Middle frontal gyrus (tissue), 1 donor: ENCODE measurements at regions not wholly inside any gene's neighbourhood (a gene's known extent, or its start where the extent isn't known, plus 50 kb on each side); places are given as distances from the start of the nearest gene placed in this dataset.
"Not testable (repeated sequence)": the region's sequence is repeated elsewhere in the genome, so short reads cannot be mapped to it uniquely, and the experiment has no call there.

Experiments
- DNase-seq: peaks from one replicate; pipeline ENCODE4 v3.0.0-alpha.2; 2015; ENCODE audit warnings: low spot score; ENCODE audit errors: extremely low spot score

- DNase-seq, result no peak
Observed at GRCh38 chr7:11221984-11222383, 248.3 kb downstream of the PHF14 start.

GRCh38 chr7:11224535-11224934 is 250.9 kb downstream of the PHF14 start:
- no peak for DNase-seq

GRCh38 chr7:11228515-11228914 is 254.8 kb downstream of the PHF14 start:
- no peak for DNase-seq

- DNase-seq, result no peak
Observed at GRCh38 chr7:11231190-11231589, 257.5 kb downstream of the PHF14 start.

GRCh38 chr7:11232462-11232861 is 258.8 kb downstream of the PHF14 start:
- DNase-seq, result no peak

GRCh38 chr7:11233871-11234270 is 260.2 kb downstream of the PHF14 start:
- DNase-seq, result no peak

- DNase-seq, result no peak
Observed at GRCh38 chr7:11235491-11235890, 261.8 kb downstream of the PHF14 start.

- DNase-seq, result no peak
Observed at GRCh38 chr7:11236680-11237079, 263.0 kb downstream of the PHF14 start.

- DNase-seq, result no peak
Observed at GRCh38 chr7:11237742-11238141, 264.1 kb downstream of the PHF14 start.

GRCh38 chr7:11239316-11239715 is 265.6 kb downstream of the PHF14 start:
- DNase-seq, result no peak

- no peak for DNase-seq
Observed at GRCh38 chr7:11243739-11244138, 270.1 kb downstream of the PHF14 start.

- DNase-seq, result no peak
Observed at GRCh38 chr7:11244149-11244548, 270.5 kb downstream of the PHF14 start.

- no peak for DNase-seq
Observed at GRCh38 chr7:11247545-11247944, 273.9 kb downstream of the PHF14 start.

- no peak for DNase-seq
Observed at GRCh38 chr7:11251436-11251835, 277.8 kb downstream of the PHF14 start.

GRCh38 chr7:11252011-11252607 is 278.4 kb downstream of the PHF14 start:
- DNase-seq, result no peak

- DNase-seq, result no peak
Observed at GRCh38 chr7:11252705-11253272, 279.1 kb downstream of the PHF14 start.

- DNase-seq, result peak; percentile 7
Observed at GRCh38 chr7:11256501-11256900, 282.8 kb downstream of the PHF14 start.

GRCh38 chr7:11261470-11261869 is 287.8 kb downstream of the PHF14 start:
- DNase-seq, result no peak

- DNase-seq, result no peak
Observed at GRCh38 chr7:11266101-11266500, 292.4 kb downstream of the PHF14 start.

GRCh38 chr7:11272352-11272751 is 298.7 kb downstream of the PHF14 start:
- no peak for DNase-seq

- no peak for DNase-seq
Observed at GRCh38 chr7:11274074-11274473, 300.4 kb downstream of the PHF14 start.

- no peak for DNase-seq
Observed at GRCh38 chr7:11281953-11282352, 308.3 kb downstream of the PHF14 start.

- not testable (repeated sequence) for DNase-seq
Observed at GRCh38 chr7:11283584-11283983, 309.9 kb downstream of the PHF14 start.

GRCh38 chr7:11290863-11291262 is 317.2 kb downstream of the PHF14 start:
- no peak for DNase-seq
